Mammary epithelial cell (primary cell): ENCODE measurements at regions not wholly inside any gene's neighbourhood (a gene's known extent, or its start where the extent isn't known, plus 50 kb on each side); places are given as distances from the start of the nearest gene placed in this dataset.

Experiments used
- CTCF ChIP-seq, 2 donors: IDR thresholded peaks in 1 of 2; conservative IDR thresholded peaks in 1 of 2; 2 replicates each; pipeline ENCODE4 v1.5.1; 2011 to 2012; ENCODE audit warnings: inconsistent platforms in 2 of 2, low read length in 2 of 2, mild to moderate bottlenecking in 2 of 2, control low read depth in 1 of 2, low read depth in 1 of 2; ENCODE audit not compliant: insufficient read depth in 1 of 2; ENCODE audit errors: extremely low read depth in 1 of 2
- EZH2 ChIP-seq: IDR thresholded peaks from 2 replicates; pipeline ENCODE4 v1.6.1; 2012; ENCODE audit warnings: low read length, inconsistent platforms, borderline replicate concordance

GRCh38 chr3:6179761-6180160 is 681.2 kb upstream of the GRM7 start:
- TF ChIP-seq CTCF (conservative IDR thresholded peaks at IDR 0.05 in 1 of 2, IDR thresholded peaks at IDR 0.05 in 1 of 2; ENCODE audit: extremely low read depth in 1 of 2, insufficient read depth in 1 of 2, low read depth in 1 of 2, low read length in 2 of 2) (no peak), EZH2 (no peak)
